Caco-2 (cell line): ENCODE measurements at regions not wholly inside any gene's neighbourhood (a gene's known extent, or its start where the extent isn't known, plus 50 kb on each side); places are given as distances from the start of the nearest gene placed in this dataset.

Experiments used
- BruUV-seq: library from RNA; stranded (reverse); fragments of 400-500 nt; replicated peaks from 2 replicates; lab custom pipeline; 2021; lab: Mats Ljungman, UMichigan
- CTCF ChIA-PET: fragments of 300-600 bp; sonication (Branson Sonifier 250); formaldehyde crosslinking; loops from one replicate; lab custom pipeline; 2022; ENCODE audit warnings: antibody characterized with exemption; lab: Charles Lee
- POLR2A ChIA-PET: fragments of 300-600 bp; sonication (Branson Sonifier 250); formaldehyde crosslinking; loops from one replicate; lab custom pipeline; 2022; ENCODE audit warnings: antibody characterized with exemption; lab: Charles Lee
- DNase-seq, 2 experiments: peaks; one replicate each; pipeline versions ENCODE4 v3.0.0 to v3.0.0-alpha.2; 2020 to 2022
- H3K27me3 ChIP-seq: replicated peaks from 2 replicates; pipeline ENCODE4 v1.6.0; 2011; ENCODE audit warnings: low read length; ENCODE audit not compliant: control insufficient read depth, insufficient read depth
- H3K36me3 ChIP-seq: 2 replicates; pipeline ENCODE4 v1.5.1; 2011; ENCODE audit warnings: low read length; ENCODE audit not compliant: control insufficient read depth, insufficient read depth
- H3K4me1 ChIP-seq: fragments of 250-450 bp; sonication (Bioruptor Pico); 2 replicates; pipeline ENCODE4 v1.5.1; 2020; ENCODE audit warnings: mild to moderate bottlenecking
- H3K4me3 ChIP-seq: 2 replicates; pipeline ENCODE4 v1.5.1; 2011; ENCODE audit warnings: low read depth, mild to moderate bottlenecking, control low read depth, low read length
- H3K9me3 ChIP-seq: fragments of 250-450 bp; sonication (Bioruptor Pico); 2 replicates; pipeline ENCODE4 v1.5.1; 2020; ENCODE audit warnings: mild to moderate bottlenecking, moderate library complexity
- H3K27ac Mint-ChIP-seq: one replicate; pipeline ENCODE4 v1.8.0; 2022; ENCODE audit warnings: mixed read lengths; ENCODE audit not compliant: unreplicated experiment
- H3K27me3 Mint-ChIP-seq: one replicate; pipeline ENCODE4 v1.8.0; 2022; ENCODE audit warnings: mixed read lengths; ENCODE audit not compliant: insufficient read depth, unreplicated experiment
- H3K36me3 Mint-ChIP-seq: one replicate; pipeline ENCODE4 v1.8.0; 2022; ENCODE audit warnings: mild to moderate bottlenecking, mixed read lengths; ENCODE audit not compliant: insufficient read depth, unreplicated experiment
- H3K4me1 Mint-ChIP-seq: one replicate; pipeline ENCODE4 v1.8.0; 2022; ENCODE audit warnings: low read depth, mixed read lengths; ENCODE audit not compliant: unreplicated experiment
- H3K4me3 Mint-ChIP-seq: one replicate; pipeline ENCODE4 v1.8.0; 2022; ENCODE audit warnings: mild to moderate bottlenecking, moderate library complexity, mixed read lengths; ENCODE audit not compliant: unreplicated experiment
- H3K9me3 Mint-ChIP-seq: one replicate; pipeline ENCODE4 v1.8.0; 2022; ENCODE audit warnings: mixed read lengths; ENCODE audit not compliant: unreplicated experiment
- intact Hi-C: fragments of 100-400 bp; cut with micrococcal nuclease; formaldehyde crosslinking; loops from one replicate; pipeline ENCODE4 v1.10.0; 2022; ENCODE audit not compliant: unreplicated experiment
- TF ChIP-seq, protein P1 (sequence below), 2 experiments: fragments of 200-600 bp in 1 of 2; IDR thresholded peaks; 1 replicate in 1 of 2; 2 replicates in 1 of 2; pipeline versions ENCODE4 v1.5.1 to v1.8.0; 2011 to 2022; ENCODE audit warnings: antibody characterized with exemption in 1 of 2, control low read depth in 1 of 2, inconsistent platforms in 1 of 2, low read depth in 1 of 2, low read length in 1 of 2, mild to moderate bottlenecking in 1 of 2, moderate library complexity in 1 of 2; ENCODE audit not compliant: insufficient read depth in 1 of 2, severe bottlenecking in 1 of 2, unreplicated experiment in 1 of 2

DNA sequence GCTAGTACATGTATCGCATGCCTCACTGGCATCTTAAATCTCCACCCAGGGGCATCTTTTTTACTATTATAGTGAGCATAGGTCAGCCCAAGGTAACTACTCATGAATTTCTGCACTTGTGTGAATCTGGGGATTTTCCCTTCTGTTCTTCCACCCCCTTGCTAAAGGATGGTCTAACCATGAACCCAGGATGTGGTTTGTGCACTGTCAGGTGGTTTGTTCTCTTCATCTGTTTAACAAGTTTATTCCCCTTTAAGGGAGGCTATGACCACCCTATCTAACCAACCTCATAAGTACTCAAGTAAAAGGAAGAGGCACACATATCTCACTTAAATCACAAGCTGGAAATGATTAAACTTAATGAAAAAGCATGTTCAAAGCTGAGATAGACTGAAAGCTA, 243.0 kb downstream of the RPRM start:
- BruUV-seq, result no TSS peak
- Histone ChIP-seq H3K9me3 (no peaks in the 10 kb centered on the region), H3K27me3 (no peaks in the 10 kb centered on the region), H3K36me3 (no peaks in the 10 kb centered on the region), H3K4me3 (no peak overlapping the region), H3K4me1 (no peaks in the 10 kb centered on the region)
- CTCF ChIA-PET, result no interaction called here
- POLR2A ChIA-PET, result no interaction called here
- TF ChIP-seq, protein P1, sequence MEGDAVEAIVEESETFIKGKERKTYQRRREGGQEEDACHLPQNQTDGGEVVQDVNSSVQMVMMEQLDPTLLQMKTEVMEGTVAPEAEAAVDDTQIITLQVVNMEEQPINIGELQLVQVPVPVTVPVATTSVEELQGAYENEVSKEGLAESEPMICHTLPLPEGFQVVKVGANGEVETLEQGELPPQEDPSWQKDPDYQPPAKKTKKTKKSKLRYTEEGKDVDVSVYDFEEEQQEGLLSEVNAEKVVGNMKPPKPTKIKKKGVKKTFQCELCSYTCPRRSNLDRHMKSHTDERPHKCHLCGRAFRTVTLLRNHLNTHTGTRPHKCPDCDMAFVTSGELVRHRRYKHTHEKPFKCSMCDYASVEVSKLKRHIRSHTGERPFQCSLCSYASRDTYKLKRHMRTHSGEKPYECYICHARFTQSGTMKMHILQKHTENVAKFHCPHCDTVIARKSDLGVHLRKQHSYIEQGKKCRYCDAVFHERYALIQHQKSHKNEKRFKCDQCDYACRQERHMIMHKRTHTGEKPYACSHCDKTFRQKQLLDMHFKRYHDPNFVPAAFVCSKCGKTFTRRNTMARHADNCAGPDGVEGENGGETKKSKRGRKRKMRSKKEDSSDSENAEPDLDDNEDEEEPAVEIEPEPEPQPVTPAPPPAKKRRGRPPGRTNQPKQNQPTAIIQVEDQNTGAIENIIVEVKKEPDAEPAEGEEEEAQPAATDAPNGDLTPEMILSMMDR (IDR thresholded peaks at IDR 0.05; ENCODE audit: insufficient read depth in 1 of 2, low read depth in 1 of 2, low read length in 1 of 2, severe bottlenecking in 1 of 2, unreplicated experiment in 1 of 2), result no peak
- Mint-ChIP-seq H3K4me1 (no peaks in the 10 kb centered on the region), H3K27me3 (no peaks in the 10 kb centered on the region), H3K36me3 (no peaks in the 10 kb centered on the region), H3K4me3 (no peak overlapping the region), H3K27ac (no peak overlapping the region), H3K9me3 (no peaks in the 10 kb centered on the region)
- intact Hi-C loops, result no loop called here
- DNase-seq, result no peak

DNA sequence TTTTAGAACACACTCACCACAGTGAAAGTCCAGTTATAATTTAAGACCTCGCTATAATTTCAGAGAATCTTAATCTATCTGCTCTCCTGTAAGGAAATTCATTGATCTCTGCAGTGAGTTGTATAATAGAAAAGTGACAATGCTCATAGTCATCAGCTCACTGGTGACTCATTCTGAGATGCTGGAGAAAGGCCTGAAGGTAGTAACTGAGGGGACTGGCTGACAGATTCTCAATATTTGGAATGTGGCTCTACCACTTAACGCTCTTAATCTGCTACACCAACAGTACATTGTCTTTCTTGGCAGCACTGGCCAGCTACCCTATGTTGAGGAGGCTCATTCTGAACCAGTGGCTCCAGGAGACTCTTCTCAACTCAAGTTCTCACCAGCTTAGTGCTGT, 246.1 kb downstream of the RPRM start:
- no TSS peak for BruUV-seq
- no peaks in the 10 kb centered on the region for H3K36me3 Mint-ChIP-seq
- H3K36me3 ChIP-seq, result no peaks in the 10 kb centered on the region
- TF ChIP-seq, protein P1 (IDR thresholded peaks at IDR 0.05; ENCODE audit: insufficient read depth in 1 of 2, low read depth in 1 of 2, low read length in 1 of 2, severe bottlenecking in 1 of 2, unreplicated experiment in 1 of 2), result no peak
- H3K4me1 Mint-ChIP-seq, result no peaks in the 10 kb centered on the region
- no peak overlapping the region for H3K27ac Mint-ChIP-seq
- DNase-seq, result no peak
- ChIA-PET CTCF (no interaction called here), POLR2A (no interaction called here)
- no peak overlapping the region for H3K4me3 ChIP-seq
- H3K27me3 Mint-ChIP-seq, result no peaks in the 10 kb centered on the region
- no peaks in the 10 kb centered on the region for H3K27me3 ChIP-seq
- H3K4me3 Mint-ChIP-seq, result no peak overlapping the region
- intact Hi-C loops, result no loop called here
- H3K4me1 ChIP-seq, result no peaks in the 10 kb centered on the region
- H3K9me3 ChIP-seq, result no peaks in the 10 kb centered on the region
- no peaks in the 10 kb centered on the region for H3K9me3 Mint-ChIP-seq

DNA sequence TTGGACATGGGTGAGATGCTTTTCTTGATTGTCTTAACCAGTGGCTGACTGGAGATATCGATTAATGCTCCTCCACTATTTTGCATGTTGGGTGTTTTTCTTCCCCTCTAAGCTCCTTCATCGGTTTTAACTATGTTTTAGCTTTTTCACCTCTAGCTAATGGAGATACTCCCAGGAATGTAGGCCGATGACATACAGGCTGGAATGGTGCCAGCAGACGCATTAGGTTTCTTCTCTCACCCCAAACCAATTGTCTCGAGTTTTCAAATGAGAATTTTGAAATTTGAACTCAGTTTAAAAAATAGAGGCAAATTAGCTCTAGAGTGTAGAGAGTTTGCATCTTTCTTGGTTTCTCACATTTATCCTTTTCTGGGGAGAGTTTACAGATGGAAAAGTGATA, 247.6 kb downstream of the RPRM start:
- Mint-ChIP-seq H3K27ac (no peak overlapping the region), H3K36me3 (no peaks in the 10 kb centered on the region), H3K9me3 (no peaks in the 10 kb centered on the region), H3K4me3 (no peak overlapping the region), H3K4me1 (no peaks in the 10 kb centered on the region), H3K27me3 (no peaks in the 10 kb centered on the region)
- Histone ChIP-seq H3K4me3 (no peak overlapping the region), H3K4me1 (no peaks in the 10 kb centered on the region), H3K36me3 (no peaks in the 10 kb centered on the region), H3K9me3 (no peaks in the 10 kb centered on the region), H3K27me3 (no peaks in the 10 kb centered on the region)
- TF ChIP-seq, protein P1 (IDR thresholded peaks at IDR 0.05; ENCODE audit: insufficient read depth in 1 of 2, low read depth in 1 of 2, low read length in 1 of 2, severe bottlenecking in 1 of 2, unreplicated experiment in 1 of 2), result no peak
- CTCF ChIA-PET, result no interaction called here
- no TSS peak for BruUV-seq
- DNase-seq, result no peak
- intact Hi-C loops, result no loop called here
- POLR2A ChIA-PET, result no interaction called here
